SK-N-SH (cell line): ENCODE measurements at regions not wholly inside any gene's neighbourhood (a gene's known extent, or its start where the extent isn't known, plus 50 kb on each side); places are given as distances from the start of the nearest gene placed in this dataset.
"Not testable (repeated sequence)": the region's sequence is repeated elsewhere in the genome, so short reads cannot be mapped to it uniquely, and the experiment has no call there.

Source experiments
- EP300 ChIP-seq, 2 experiments: IDR thresholded peaks; 2 replicates each; pipeline versions ENCODE4 v1.4.0 to v1.6.1; 2012; ENCODE audit warnings: borderline replicate concordance in 1 of 2, low read depth in 1 of 2, low read length in 1 of 2
- EZH2phosphoT487 ChIP-seq: fragments of 200-600 bp; sonication (generic); IDR thresholded peaks from 2 replicates; pipeline ENCODE4 v1.6.1; 2017; ENCODE audit warnings: low read depth, mixed run types, mild to moderate bottlenecking, antibody characterized with exemption, moderate library complexity, borderline replicate concordance
- RCOR1 ChIP-seq: fragments of 150-350 bp; IDR thresholded peaks from 2 replicates; pipeline ENCODE4 v1.6.1; 2017; ENCODE audit warnings: antibody characterized with exemption, low read length
- TAF1 ChIP-seq: IDR thresholded peaks from 2 replicates; pipeline ENCODE4 v1.6.1; 2012; ENCODE audit warnings: low read depth, mild to moderate bottlenecking, low read length, moderate library complexity, borderline replicate concordance
- YY1 ChIP-seq: IDR thresholded peaks from 2 replicates; pipeline ENCODE4 v1.4.0; 2012; ENCODE audit warnings: low read depth, mild to moderate bottlenecking
- TF ChIP-seq, protein P1 (sequence below): fragments of 200-600 bp; sonication (generic); IDR thresholded peaks from 2 replicates; pipeline ENCODE4 v1.6.1; 2017; ENCODE audit warnings: antibody characterized with exemption, mild to moderate bottlenecking, moderate library complexity
- TF ChIP-seq, protein P2 (sequence below): IDR thresholded peaks from 2 replicates; pipeline ENCODE4 v1.4.0; 2012; ENCODE audit warnings: low read depth, borderline replicate concordance
- TF ChIP-seq, protein P3 (sequence below): IDR thresholded peaks from 2 replicates; pipeline ENCODE4 v1.4.0; 2012; ENCODE audit warnings: low read depth

DNA sequence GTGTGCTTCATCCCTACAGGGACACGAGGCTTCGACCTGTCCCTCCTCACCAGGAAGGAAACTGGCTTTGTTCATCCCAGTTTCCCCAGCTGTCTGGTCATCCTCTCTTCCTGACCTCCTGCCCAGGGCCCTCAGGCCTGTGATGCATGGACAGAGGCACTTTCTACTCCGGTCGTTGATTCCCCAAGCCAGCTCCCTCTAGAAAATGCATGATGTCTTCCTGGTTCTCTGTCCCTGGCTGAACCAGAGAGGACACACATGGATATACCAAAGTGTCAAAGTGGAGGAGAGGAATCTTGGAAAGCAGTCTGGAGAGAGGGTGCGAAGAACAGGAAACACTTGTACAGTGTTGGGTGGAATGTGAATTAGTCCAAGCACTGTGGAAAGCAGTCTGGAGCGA is 501.4 kb downstream of the TMEM121 start:
- not testable (repeated sequence) for TF ChIP-seq EP300 (IDR thresholded peaks at IDR 0.05; ENCODE audit: borderline replicate concordance in 1 of 2, low read depth in 1 of 2, low read length in 1 of 2); TAF1; EZH2phosphoT487; RCOR1; YY1
- TF ChIP-seq, protein P1, sequence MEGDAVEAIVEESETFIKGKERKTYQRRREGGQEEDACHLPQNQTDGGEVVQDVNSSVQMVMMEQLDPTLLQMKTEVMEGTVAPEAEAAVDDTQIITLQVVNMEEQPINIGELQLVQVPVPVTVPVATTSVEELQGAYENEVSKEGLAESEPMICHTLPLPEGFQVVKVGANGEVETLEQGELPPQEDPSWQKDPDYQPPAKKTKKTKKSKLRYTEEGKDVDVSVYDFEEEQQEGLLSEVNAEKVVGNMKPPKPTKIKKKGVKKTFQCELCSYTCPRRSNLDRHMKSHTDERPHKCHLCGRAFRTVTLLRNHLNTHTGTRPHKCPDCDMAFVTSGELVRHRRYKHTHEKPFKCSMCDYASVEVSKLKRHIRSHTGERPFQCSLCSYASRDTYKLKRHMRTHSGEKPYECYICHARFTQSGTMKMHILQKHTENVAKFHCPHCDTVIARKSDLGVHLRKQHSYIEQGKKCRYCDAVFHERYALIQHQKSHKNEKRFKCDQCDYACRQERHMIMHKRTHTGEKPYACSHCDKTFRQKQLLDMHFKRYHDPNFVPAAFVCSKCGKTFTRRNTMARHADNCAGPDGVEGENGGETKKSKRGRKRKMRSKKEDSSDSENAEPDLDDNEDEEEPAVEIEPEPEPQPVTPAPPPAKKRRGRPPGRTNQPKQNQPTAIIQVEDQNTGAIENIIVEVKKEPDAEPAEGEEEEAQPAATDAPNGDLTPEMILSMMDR, result not testable (repeated sequence)
- TF ChIP-seq, protein P2, sequence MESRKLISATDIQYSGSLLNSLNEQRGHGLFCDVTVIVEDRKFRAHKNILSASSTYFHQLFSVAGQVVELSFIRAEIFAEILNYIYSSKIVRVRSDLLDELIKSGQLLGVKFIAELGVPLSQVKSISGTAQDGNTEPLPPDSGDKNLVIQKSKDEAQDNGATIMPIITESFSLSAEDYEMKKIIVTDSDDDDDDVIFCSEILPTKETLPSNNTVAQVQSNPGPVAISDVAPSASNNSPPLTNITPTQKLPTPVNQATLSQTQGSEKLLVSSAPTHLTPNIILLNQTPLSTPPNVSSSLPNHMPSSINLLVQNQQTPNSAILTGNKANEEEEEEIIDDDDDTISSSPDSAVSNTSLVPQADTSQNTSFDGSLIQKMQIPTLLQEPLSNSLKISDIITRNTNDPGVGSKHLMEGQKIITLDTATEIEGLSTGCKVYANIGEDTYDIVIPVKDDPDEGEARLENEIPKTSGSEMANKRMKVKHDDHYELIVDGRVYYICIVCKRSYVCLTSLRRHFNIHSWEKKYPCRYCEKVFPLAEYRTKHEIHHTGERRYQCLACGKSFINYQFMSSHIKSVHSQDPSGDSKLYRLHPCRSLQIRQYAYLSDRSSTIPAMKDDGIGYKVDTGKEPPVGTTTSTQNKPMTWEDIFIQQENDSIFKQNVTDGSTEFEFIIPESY, result not testable (repeated sequence)
- TF ChIP-seq, protein P3, sequence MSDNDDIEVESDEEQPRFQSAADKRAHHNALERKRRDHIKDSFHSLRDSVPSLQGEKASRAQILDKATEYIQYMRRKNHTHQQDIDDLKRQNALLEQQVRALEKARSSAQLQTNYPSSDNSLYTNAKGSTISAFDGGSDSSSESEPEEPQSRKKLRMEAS, result not testable (repeated sequence)
